ENCODE measurements at regions not wholly inside any gene's neighbourhood (a gene's known extent, or its start where the extent isn't known, plus 50 kb on each side); places are given as distances from the start of the nearest gene placed in this dataset.

DNA sequence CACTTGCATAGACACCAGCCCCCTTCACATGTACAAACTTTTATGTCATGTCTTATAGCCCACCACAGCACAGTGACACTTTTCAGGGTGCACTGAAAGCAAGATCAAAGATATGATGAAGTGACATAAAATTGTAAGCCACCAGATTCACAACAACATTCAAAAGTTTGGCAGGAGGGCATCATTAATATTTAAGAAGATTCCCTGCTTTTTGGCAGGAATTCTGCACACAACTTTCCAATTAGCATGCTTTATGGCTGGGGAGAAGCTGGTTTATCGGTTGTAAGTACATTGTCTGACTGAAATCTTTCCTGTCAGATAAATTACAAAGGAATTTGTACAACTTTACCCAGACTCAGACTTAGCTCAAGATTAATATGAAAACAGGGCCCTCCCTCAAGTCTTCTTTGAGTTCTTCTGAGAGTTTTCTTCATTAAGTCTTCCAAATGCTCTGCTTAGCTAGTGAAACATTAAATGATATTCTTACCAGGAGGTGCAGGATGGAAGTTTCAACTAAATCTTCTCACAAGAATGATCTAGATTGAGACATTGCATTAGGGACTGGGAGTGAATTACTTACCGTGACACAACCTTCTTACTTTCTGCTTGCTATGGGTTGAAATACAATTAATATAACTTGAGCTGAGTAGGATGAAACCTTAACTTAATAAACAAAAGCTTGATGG is 523.8 kb downstream of the PPARGC1A start:
- TF ChIP-seq WHSC1 (IDR thresholded peaks at IDR 0.05; ENCODE audit: low read length) (no peak), SP2 (IDR thresholded peaks at IDR 0.05; ENCODE audit: extremely low read depth, low read depth, low read length, poor library complexity, severe bottlenecking) (no peak), POLR2A (conservative IDR thresholded peaks at IDR 0.05) (no peak), PHF21A (IDR thresholded peaks at IDR 0.05; ENCODE audit: borderline replicate concordance, low read depth) (no peak), CBFB (CRISPR knock-in tag; IDR thresholded peaks at IDR 0.05) (no peak), SMARCA4 (IDR thresholded peaks at IDR 0.05) (no peak), XRCC5 (IDR thresholded peaks at IDR 0.05; ENCODE audit: low read depth, low read length) (no peak)
- TF ChIP-seq, protein P1, sequence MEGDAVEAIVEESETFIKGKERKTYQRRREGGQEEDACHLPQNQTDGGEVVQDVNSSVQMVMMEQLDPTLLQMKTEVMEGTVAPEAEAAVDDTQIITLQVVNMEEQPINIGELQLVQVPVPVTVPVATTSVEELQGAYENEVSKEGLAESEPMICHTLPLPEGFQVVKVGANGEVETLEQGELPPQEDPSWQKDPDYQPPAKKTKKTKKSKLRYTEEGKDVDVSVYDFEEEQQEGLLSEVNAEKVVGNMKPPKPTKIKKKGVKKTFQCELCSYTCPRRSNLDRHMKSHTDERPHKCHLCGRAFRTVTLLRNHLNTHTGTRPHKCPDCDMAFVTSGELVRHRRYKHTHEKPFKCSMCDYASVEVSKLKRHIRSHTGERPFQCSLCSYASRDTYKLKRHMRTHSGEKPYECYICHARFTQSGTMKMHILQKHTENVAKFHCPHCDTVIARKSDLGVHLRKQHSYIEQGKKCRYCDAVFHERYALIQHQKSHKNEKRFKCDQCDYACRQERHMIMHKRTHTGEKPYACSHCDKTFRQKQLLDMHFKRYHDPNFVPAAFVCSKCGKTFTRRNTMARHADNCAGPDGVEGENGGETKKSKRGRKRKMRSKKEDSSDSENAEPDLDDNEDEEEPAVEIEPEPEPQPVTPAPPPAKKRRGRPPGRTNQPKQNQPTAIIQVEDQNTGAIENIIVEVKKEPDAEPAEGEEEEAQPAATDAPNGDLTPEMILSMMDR (IDR thresholded peaks at IDR 0.05 in 2 of 3, conservative IDR thresholded peaks at IDR 0.05 in 1 of 3; ENCODE audit: insufficient read depth in 2 of 3, low read depth in 1 of 3, low read length in 3 of 3): no peak
- TF ChIP-seq, protein P2, sequence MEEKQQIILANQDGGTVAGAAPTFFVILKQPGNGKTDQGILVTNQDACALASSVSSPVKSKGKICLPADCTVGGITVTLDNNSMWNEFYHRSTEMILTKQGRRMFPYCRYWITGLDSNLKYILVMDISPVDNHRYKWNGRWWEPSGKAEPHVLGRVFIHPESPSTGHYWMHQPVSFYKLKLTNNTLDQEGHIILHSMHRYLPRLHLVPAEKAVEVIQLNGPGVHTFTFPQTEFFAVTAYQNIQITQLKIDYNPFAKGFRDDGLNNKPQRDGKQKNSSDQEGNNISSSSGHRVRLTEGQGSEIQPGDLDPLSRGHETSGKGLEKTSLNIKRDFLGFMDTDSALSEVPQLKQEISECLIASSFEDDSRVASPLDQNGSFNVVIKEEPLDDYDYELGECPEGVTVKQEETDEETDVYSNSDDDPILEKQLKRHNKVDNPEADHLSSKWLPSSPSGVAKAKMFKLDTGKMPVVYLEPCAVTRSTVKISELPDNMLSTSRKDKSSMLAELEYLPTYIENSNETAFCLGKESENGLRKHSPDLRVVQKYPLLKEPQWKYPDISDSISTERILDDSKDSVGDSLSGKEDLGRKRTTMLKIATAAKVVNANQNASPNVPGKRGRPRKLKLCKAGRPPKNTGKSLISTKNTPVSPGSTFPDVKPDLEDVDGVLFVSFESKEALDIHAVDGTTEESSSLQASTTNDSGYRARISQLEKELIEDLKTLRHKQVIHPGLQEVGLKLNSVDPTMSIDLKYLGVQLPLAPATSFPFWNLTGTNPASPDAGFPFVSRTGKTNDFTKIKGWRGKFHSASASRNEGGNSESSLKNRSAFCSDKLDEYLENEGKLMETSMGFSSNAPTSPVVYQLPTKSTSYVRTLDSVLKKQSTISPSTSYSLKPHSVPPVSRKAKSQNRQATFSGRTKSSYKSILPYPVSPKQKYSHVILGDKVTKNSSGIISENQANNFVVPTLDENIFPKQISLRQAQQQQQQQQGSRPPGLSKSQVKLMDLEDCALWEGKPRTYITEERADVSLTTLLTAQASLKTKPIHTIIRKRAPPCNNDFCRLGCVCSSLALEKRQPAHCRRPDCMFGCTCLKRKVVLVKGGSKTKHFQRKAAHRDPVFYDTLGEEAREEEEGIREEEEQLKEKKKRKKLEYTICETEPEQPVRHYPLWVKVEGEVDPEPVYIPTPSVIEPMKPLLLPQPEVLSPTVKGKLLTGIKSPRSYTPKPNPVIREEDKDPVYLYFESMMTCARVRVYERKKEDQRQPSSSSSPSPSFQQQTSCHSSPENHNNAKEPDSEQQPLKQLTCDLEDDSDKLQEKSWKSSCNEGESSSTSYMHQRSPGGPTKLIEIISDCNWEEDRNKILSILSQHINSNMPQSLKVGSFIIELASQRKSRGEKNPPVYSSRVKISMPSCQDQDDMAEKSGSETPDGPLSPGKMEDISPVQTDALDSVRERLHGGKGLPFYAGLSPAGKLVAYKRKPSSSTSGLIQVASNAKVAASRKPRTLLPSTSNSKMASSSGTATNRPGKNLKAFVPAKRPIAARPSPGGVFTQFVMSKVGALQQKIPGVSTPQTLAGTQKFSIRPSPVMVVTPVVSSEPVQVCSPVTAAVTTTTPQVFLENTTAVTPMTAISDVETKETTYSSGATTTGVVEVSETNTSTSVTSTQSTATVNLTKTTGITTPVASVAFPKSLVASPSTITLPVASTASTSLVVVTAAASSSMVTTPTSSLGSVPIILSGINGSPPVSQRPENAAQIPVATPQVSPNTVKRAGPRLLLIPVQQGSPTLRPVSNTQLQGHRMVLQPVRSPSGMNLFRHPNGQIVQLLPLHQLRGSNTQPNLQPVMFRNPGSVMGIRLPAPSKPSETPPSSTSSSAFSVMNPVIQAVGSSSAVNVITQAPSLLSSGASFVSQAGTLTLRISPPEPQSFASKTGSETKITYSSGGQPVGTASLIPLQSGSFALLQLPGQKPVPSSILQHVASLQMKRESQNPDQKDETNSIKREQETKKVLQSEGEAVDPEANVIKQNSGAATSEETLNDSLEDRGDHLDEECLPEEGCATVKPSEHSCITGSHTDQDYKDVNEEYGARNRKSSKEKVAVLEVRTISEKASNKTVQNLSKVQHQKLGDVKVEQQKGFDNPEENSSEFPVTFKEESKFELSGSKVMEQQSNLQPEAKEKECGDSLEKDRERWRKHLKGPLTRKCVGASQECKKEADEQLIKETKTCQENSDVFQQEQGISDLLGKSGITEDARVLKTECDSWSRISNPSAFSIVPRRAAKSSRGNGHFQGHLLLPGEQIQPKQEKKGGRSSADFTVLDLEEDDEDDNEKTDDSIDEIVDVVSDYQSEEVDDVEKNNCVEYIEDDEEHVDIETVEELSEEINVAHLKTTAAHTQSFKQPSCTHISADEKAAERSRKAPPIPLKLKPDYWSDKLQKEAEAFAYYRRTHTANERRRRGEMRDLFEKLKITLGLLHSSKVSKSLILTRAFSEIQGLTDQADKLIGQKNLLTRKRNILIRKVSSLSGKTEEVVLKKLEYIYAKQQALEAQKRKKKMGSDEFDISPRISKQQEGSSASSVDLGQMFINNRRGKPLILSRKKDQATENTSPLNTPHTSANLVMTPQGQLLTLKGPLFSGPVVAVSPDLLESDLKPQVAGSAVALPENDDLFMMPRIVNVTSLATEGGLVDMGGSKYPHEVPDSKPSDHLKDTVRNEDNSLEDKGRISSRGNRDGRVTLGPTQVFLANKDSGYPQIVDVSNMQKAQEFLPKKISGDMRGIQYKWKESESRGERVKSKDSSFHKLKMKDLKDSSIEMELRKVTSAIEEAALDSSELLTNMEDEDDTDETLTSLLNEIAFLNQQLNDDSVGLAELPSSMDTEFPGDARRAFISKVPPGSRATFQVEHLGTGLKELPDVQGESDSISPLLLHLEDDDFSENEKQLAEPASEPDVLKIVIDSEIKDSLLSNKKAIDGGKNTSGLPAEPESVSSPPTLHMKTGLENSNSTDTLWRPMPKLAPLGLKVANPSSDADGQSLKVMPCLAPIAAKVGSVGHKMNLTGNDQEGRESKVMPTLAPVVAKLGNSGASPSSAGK (IDR thresholded peaks at IDR 0.05): no peak
- TF ChIP-seq, protein P3, sequence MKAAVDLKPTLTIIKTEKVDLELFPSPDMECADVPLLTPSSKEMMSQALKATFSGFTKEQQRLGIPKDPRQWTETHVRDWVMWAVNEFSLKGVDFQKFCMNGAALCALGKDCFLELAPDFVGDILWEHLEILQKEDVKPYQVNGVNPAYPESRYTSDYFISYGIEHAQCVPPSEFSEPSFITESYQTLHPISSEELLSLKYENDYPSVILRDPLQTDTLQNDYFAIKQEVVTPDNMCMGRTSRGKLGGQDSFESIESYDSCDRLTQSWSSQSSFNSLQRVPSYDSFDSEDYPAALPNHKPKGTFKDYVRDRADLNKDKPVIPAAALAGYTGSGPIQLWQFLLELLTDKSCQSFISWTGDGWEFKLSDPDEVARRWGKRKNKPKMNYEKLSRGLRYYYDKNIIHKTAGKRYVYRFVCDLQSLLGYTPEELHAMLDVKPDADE (conservative IDR thresholded peaks at IDR 0.05; ENCODE audit: control insufficient read depth, low read depth, low read length): no peak
- TF ChIP-seq, protein P4, sequence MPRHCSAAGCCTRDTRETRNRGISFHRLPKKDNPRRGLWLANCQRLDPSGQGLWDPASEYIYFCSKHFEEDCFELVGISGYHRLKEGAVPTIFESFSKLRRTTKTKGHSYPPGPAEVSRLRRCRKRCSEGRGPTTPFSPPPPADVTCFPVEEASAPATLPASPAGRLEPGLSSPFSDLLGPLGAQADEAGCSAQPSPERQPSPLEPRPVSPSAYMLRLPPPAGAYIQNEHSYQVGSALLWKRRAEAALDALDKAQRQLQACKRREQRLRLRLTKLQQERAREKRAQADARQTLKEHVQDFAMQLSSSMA (CRISPR knock-in tag; IDR thresholded peaks at IDR 0.05): no peak

Measured in K562 (cell line).